HG02884 (cell line): ENCODE measurements at regions not wholly inside any gene's neighbourhood (a gene's known extent, or its start where the extent isn't known, plus 50 kb on each side); places are given as distances from the start of the nearest gene placed in this dataset.

Experiments used
- ATAC-seq: cut with Tn5 transposase; IDR thresholded peaks from one replicate; pipeline ENCODE4 v1.9.1; 2021; ENCODE audit warnings: mild to moderate bottlenecking, moderate library complexity; ENCODE audit not compliant: unreplicated experiment

DNA sequence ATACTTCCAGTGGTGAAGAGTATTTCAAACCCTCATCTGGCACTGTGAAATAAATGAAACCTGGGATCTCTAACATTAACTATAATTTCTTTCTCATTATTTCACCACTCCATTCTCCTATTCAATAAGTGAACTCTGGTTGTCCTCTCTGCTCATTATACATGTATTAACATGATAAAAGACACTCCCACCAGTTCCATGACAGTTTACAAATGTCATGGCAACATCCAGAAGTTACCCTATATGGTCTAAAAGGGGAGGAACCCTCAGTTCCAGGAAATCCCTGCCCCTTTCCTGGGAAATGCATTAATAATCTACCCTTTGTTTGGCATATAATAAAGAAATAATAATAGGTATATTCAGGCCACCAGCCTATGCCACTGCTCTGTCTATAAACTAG lies 62.7 kb upstream of the BRINP3 start:
- no peak for ATAC-seq

DNA sequence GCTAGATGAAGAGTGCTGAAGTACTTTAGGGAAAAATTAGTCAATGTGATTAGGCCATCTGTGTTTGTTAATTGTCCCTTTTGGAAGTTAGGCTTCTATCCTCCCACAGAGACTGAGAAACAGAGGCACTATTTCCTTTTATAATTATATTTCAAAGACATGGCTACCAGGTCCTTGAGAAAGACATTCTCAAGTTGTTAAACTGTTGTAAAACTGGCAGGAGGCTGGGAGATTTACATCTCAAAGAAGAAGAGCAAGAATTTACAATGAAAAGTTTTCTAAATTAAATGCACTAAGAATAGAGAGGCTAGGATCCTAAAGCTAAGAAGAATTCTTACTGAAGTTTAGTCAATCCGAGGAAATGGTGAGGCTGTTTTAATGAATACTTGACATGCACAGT lies 74.0 kb upstream of the BRINP3 start:
- ATAC-seq = no peak

DNA sequence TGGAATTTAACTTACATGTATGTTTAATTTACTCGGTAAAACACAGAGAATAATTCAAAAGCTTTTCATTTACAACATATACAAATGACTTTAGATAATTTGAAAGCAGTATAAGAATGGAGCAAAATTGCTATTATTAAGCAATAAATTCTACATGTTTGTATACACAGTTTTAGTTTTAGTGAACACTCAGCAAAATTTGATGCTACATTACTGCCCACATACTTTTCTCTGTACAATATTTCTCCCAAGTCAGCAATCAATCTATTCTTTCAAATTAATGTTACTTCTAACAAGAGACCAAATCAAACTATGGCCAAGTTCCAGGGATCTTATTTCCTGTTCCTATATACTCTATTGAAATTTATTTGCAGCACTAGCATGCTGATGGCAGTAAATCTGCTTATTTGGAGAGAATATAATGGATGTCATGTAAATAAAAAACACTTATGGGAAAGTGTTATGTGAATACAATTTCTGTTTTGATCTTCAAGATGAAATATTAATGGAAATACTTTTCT lies 82.6 kb upstream of the BRINP3 start:
- ATAC-seq = no peak

DNA sequence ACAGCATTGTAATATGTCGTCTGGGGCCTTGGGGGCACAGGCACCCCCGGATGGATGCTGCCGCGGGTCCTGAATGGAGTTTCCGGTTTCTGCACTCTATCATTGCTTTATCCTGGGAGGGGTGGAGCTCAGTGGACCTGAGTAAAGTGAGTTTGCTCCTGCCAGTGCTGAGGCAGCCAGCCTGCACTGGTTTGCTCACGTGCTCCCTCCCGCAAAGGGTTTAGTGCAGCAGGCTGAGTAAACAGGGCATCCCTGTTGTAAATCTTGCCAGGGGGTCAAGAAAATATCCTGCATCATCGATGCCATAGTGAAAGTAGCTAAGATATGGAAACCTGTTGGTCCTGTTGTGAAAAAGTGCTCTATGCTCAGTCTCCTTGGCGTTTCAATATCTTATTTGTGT lies 85.6 kb upstream of the BRINP3 start:
- ATAC-seq = no peak

DNA sequence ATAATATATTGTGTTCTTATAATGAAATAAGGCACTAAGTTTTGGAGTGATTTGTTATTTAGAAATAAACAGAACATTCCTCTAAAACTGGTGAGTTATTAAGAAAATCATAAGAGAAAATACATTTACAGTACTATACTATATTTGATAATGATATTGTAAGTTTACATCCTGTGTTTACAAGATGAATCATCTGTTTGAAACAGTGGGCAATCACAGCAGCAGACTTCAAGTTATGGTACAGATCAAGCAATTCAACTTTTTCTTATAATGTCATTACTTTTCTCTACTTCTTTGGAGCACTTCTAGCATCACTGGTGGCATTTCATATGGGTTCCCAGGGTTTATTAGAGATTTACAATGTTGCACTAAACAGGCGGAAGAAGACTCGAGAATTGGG lies 86.5 kb upstream of the BRINP3 start:
- ATAC-seq = no peak

DNA sequence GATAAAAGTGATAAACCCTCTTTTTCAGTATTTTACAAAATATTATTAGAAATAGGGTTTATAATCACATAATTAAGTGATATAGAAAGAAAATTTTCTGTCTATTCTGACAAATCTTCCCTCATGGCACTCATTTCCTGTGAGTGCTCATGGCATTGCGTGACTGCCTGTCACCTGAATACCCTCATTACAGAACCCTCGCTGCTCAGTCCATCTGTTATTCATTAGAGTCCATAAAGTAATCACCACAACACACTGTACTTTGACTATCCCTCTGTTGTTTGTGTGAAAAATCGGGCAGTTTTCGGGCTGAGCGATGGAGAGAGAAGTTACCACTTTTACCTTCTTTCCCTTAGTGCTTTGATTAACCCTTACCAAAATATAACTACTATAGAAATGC lies 100.4 kb upstream of the BRINP3 start:
- ATAC-seq = no peak

DNA sequence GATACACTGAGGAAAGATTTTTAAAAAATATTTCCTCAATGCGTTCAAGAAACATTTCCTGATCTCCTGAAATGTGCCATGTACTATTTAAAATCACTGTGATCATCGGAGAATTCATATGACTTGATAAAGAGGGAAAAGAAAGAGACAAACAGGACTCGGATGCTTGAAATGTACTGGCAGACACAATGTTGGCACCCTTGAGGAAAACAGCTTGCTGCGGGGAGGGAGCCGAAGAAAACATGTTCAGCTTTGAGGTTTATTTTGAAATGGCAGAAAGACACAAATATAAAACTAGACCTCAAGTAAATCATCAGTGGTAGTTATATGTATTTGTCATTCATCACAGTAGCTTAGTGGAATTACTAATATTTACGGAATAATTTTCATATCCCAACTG lies 100.9 kb upstream of the BRINP3 start:
- no peak for ATAC-seq

DNA sequence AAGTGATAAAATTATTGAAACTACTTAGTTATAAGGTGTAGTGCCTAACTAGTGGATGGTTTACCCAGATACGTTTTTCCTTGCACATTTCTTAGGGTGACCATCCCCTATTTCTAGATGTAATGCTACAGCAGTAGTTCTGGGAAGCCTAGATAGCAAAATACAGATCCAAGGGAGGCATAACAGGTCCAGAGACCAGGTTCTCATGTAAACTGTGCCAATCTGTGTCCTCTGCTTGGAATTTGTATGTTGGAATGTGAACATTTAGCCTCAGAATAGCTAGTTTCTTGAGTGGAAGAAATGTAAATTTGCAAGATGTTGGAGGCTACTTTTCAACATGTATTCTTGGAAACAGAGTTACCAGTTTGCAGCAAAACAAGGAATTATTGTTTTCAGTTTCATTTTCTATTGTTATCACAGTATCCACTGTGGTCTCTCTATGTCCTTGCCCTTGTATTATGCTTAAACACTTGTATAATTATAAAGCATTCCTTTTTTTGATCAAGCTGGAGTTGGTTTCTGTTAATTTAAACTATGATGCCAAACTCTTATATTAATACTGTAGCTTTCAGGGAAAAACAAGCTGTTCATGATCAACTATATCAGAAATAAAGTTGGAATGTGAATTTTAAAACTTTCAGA lies 102.0 kb upstream of the BRINP3 start:
- ATAC-seq = no peak

DNA sequence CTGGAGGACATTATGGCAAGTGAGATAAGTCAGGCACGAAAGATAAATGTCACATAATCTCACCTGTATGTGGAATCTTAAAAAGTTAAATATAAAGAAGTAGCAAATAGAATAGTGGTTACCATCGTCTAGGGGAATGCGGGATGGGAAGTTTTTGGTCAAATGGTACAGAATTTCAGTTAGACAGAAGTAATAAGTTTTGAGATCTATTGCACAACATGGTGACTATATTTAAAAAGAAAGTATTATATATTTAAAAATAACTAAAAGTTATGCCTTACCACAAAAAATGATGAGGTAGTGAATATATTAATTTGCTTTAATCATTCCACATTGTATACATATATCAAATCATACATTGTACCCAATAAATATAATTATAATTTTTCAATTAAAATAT lies 106.2 kb upstream of the BRINP3 start:
- ATAC-seq = no peak

DNA sequence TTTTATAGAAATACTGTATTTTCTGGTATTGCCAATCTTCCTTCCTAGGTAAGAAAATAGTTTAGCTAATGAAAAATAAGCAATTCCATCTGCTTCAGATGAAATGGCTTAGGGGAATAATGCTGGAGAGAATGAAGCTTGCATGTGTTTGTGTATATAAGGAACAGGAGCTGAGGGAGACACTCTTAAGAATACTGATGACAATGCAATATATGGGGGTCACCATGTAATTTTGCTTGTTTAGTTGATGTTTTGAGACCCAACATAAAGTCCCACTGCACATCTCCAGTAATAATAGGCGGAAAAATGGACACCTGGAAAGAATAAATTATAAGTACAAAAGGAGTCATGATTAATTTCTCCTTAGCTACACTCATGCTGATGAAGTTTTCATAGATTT lies 110.8 kb upstream of the BRINP3 start:
- ATAC-seq = no peak

DNA sequence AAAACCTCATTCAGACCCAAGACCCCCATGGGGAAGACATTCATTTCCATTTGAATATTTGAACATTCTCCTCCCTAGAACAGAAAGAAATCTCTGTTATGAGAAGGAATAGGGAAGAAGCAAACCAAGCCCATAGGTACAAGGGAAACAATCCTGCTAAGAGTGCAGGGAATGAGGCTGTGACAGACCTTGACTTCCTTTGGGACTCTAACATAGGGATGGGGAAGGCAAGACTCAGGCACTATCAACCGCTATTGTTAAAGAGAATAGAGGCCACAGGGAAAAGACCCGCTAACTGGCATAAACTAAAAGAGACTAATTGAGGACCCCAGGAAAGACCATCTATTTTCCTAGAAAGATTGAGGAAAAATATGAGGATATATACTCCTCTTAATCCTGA lies 117.8 kb upstream of the BRINP3 start:
- no peak for ATAC-seq

DNA sequence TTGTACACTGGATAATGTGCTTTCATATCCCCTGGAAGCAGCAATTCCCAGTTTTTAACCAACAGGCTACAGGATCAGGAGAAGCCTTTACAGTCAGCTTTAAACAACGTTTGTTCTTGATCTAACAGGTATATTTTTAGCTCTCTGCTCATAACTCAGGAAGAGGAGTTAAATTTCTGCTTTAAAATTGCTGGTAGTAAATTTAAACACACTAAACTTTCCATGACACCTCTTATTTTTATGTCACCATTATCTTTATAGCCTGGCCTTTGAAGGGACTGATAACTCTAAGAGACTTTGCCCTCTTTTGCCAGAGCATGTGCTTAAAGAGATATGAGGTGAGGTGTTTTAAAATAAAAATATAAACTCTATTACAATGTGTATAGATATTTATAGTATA lies 119.6 kb upstream of the BRINP3 start:
- ATAC-seq = no peak

DNA sequence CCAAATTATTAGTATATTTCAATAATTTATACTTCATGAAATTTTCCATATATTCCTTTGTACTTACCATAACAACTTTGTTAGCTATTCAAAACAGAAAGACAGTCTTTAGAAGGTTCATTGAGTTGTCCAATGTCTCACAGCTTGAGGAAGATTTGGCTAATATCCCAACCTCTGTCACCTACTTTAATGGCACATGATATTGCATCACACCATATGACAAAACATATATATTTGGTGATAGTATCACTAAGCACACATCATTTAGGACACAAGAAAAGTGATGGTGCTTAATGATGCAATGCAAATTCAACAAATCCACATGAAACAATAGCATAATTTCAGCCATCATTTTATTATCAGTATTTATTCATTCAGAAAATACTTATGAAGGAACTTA lies 122.0 kb upstream of the BRINP3 start:
- ATAC-seq = no peak

DNA sequence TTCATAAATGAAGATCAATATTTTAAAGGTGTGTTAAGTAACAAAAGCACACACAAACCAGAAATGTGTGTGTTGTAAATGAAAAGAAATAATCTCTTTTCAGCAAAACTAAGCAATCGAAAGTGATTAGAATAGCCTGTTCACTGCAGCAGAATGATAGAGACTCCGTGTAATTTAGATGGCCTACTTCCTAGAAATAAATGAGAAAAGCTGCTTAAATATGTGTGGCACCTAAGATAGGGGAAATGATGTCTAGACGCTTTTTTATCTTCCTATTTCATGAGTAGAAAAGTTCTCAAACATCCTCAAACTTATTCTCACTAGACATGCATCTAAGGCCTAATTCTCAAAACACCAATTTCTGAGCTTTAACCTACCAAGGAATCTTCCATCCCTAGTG lies 124.7 kb upstream of the BRINP3 start:
- no peak for ATAC-seq

DNA sequence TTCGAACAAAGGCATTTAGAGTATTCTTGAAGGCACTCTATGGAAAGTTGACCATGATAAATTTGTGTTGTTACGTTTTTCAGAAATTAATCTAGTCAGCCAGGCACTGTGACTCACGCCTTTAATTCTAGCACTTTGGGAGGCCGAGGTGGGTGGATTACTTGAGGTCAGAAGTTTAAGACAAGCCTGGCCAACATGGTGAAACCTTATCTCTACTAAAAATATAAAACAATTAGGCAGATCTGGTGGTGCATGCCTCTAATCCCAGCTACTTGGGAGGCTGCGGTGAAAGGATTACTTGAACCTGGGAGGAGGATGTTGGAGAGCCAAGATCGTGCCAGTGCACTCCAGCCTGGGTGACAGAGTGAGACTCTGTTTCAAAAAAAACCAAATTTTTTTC lies 130.6 kb upstream of the BRINP3 start:
- no peak for ATAC-seq

DNA sequence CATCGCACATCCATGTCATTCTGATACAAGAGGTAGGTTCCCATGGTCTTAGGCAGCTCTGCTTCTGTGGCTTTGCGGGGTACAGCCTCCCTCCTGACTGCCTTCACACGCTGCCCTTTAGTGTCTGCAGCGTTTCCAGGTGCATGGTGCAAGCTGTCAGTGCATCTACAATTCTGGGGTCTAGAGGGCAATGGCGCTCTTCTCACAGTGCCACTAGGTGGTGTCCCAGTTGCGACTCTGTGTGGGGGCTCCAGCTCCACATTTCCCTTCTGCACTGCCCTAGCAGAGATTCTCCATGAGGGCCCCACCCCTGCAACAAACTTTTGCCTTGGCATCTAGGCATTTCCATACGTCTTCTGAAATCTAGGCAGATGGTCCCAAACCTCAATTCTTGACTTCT lies 138.2 kb upstream of the BRINP3 start:
- no peak for ATAC-seq

DNA sequence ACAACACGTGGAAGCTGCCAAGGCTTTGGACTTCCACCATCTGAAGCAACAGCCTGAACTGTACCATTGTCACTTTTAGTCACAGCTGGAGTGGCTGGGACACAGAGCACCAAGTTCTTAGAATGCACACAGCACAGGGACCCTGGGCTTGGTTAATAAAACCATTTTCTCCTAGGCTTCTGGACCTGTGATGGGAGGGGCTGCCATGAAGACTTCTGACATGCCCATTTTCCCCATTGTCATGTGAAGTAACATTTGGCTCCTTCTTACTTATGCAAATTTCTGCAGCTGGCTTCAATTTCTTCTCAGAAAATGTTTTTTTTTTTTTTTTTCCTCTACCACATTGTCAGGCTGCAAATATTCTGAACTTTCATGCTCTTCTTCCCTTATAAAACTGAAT lies 138.6 kb upstream of the BRINP3 start:
- no peak for ATAC-seq

DNA sequence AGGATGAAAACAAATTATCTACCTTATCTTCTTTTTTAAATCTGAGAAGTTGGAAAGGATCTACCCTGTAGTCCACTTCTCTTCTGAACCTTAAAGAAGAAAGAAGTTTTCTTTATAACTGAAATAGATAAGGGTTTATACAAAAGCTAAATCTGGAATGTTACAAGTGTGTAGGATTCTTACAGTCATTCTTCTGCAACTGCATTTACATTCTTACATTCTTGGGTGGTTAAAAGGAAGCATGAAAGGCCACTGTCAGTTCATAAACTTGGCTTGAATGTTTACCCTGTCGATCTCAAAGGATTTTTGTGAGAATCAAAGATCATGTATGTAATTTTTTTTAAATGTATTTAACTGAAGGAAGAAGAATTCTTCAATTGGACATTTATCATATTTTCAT lies 142.1 kb upstream of the BRINP3 start:
- ATAC-seq = no peak

DNA sequence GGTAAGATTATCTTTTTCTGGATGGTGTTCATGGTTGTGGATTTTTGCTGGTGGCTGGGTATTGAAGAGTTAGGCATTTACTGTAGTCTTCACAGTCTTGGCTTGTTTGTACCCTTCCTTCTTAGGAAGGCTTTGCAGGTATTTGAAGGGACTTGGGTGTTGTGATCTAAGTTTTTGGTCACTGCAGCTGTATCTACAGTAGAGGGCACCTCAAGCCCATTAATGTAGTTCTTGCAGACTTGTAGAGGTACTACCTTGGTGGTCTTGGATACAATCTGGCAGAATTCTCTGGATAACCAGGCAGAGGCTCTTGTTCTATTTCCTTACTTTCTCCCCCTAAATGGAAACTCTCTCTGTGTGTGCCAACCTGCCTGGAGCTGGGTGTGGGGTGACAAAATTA lies 155.8 kb upstream of the BRINP3 start:
- ATAC-seq = no peak

DNA sequence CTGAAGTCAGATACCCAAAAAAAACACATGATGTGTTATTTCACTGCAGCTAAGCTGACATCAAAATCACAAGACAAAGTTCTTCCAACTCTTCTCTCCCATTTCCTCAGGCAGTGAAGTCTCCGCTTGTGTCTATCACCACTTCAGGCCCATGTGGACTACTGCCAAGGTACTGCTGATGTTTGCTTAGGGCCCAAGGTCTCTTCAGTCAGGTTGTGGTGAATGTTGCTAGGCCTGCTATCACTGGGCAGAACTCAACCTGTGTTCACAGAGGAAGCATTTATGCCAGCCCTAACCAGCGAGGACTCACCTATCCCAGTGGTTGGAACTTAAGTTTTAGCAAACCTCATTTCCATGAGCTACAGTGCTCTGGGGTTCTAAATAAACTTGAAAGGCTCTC lies 156.5 kb upstream of the BRINP3 start:
- no peak for ATAC-seq

DNA sequence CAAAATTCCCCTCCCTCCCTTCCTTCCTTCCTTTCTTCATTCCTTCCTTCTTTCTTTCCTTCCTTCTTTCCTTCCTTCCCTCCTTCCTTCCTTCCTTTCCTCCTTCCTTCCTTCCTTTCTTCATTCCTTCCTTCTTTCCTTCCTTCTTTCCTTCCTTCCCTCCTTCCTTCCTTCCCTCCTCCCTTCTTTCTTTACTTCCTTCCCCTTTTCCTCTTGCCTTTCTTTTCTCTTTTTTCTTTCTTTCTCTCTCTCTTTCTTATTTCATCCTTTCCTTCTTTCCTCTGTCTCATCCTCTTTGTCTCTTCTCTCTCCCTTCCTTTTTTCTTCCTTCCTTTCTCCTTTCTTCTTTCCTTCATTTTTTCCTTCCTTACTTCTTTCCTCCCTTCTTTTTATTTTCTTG lies 171.9 kb upstream of the BRINP3 start:
- no peak for ATAC-seq

DNA sequence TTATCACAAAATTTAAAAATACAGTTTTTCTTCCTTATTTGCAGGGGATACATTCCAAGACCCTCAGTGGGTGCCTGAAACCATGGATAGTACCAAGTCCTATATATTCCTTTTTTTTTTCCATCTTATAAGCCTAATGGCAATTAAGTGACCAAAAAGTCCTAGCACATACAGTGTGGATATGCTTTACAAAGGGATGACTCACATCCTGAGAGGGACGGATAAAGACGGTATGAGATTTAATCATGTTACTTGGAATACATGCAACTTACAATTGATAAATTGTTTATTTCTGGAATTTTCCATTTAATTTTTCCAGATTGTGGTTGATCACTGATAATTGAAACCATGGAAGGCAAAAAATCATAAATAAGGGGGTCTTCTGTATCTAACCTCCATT lies 181.2 kb upstream of the BRINP3 start:
- no peak for ATAC-seq

DNA sequence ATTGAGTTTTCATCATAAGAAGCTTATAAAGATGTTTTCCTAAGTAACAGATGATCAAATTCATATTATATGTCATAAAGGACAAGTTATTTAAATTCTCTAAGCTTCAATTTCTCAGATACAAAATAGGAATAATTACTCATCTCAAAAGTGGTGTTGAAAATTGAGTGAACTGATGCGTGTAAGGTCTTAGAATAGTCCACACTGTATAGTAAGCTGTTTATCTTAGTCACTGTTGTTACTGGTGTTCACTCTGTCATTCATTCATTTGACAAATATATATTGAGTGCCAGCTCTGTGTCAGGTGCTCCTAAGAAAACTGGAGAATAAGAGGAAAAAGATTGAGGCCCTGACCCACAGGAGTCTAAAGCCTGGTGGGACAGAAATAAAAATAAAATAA lies 186.3 kb upstream of the BRINP3 start:
- no peak for ATAC-seq
